Fibroblast of villous mesenchyme (primary cell): ENCODE measurements at regions not wholly inside any gene's neighbourhood (a gene's known extent, or its start where the extent isn't known, plus 50 kb on each side); places are given as distances from the start of the nearest gene placed in this dataset.

Experiments used
- DNase-seq: peaks from one replicate; pipeline ENCODE4 v3.0.0-alpha.2; 2010; ENCODE audit warnings: low read depth
- H3K4me3 ChIP-seq: 2 replicates; pipeline ENCODE4 v1.5.1; 2011; ENCODE audit warnings: low read depth, mild to moderate bottlenecking, low read length
- CTCF ChIP-seq: IDR thresholded peaks from 2 replicates; pipeline ENCODE4 v1.5.1; 2012; ENCODE audit warnings: low read depth, mild to moderate bottlenecking, low read length; ENCODE audit not compliant: insufficient read depth

GRCh38 chr20:54839224-54839623, 363.8 kb downstream of the DOK5 start:
- no peak for DNase-seq
- H3K4me3 ChIP-seq, result no peak overlapping the region
- TF ChIP-seq CTCF, result no peak

GRCh38 chr20:54837226-54837625, 361.8 kb downstream of the DOK5 start:
- DNase-seq, result no peak
- TF ChIP-seq CTCF, result no peak
- H3K4me3 ChIP-seq, result no peak overlapping the region

GRCh38 chr20:54822386-54822785, 347.0 kb downstream of the DOK5 start:
- DNase-seq, result no peak
- TF ChIP-seq CTCF, result no peak
- H3K4me3 ChIP-seq, result no peak overlapping the region

- no peak for DNase-seq
- no peak for TF ChIP-seq CTCF
- H3K4me3 ChIP-seq, result no peak overlapping the region
Measured at GRCh38 chr20:54820392-54820791, 345.0 kb downstream of the DOK5 start.

GRCh38 chr20:54806462-54806861, 331.1 kb downstream of the DOK5 start:
- no peak for TF ChIP-seq CTCF
- DNase-seq, result no peak
- H3K4me3 ChIP-seq, result no peak overlapping the region

GRCh38 chr20:54794874-54795273, 319.5 kb downstream of the DOK5 start:
- no peak for DNase-seq
- H3K4me3 ChIP-seq, result no peak overlapping the region
- no peak for TF ChIP-seq CTCF

- no peak overlapping the region for H3K4me3 ChIP-seq
- TF ChIP-seq CTCF, result no peak
- DNase-seq, result no peak
Measured at GRCh38 chr20:54794110-54794509, 318.7 kb downstream of the DOK5 start.
